T-helper 1 cell treated with Interleukin-12 subunit alpha and Interleukin-12 subunit beta and Interleukin-4 antibody, amounts not matched to agents 30 ng/mL and 1 ng/mL, for 36 hours (primary cell): ENCODE measurements at regions not wholly inside any gene's neighbourhood (a gene's known extent, or its start where the extent isn't known, plus 50 kb on each side); places are given as distances from the start of the nearest gene placed in this dataset.

Experiments used
- intact Hi-C: fragments of 100-400 bp; cut with micrococcal nuclease; formaldehyde crosslinking; loops from one replicate; pipeline ENCODE4 v1.15.1; 2024

DNA sequence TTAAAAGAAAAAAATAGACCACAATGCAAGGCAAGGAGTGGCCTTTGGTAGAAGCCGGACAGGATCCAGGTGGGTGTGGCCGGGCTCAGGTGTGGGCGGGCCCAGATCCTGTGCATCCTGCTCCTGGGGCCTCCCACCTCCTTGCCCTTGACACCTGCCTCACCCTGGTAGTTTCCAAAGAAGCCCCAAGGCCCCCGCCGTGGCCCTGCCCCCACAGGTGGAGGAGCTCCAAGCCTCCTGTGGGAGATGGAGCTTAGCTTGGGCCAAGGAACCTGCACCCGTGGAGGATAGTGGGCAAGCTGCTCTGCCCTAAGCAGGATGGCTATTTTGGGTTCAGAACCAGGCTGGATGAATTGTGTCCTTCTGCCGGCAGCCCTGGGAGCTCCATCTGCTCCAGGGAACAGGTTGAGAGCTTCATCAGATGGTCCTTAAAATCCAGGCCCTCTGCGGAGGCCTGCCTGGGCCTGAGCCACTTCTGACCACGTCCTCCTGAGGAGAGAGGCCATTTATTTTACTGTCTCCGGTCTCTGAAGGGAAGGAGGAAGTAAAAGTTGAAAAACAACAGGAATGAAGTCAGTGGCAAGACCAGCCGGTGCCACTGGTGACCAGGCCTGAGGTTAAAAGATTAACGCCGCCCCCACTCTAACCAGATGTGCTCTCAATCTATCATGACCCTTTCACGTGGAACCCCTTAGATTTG lies 53.9 kb upstream of the KLF13 start:
- intact Hi-C loops, result no loop called here

DNA sequence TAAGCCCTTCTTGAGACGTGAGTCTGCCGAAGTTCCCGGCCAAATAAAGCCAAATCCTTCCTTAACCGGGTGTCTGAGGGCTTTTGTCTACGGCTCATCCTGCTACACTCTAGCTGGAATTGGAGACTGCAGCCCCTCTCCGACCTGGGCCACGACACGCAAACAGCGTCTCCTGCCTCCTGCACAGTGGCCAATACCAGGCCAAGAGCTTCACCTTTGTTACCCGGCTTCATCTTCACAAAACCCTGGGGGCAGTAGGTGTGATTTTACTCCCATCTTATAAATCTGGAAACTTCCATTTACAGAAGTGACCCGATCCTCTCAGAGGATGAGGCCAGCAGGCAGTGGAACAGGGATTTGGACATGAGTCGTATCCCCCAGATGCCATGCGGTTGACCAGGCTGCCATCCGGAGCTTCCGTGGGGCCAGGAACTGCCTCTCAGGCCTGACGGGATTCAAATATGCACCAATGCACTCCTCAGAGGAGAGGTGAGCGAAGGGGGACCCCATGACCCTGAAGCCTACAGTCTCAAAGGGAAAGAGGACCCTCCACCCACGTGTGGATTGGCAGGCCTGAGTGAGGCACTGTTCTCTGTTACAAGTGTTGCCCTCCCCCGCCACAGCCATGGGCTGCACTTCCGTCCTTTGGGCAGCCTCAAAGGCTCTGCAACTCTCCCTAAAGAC lies 53.2 kb upstream of the KLF13 start:
- intact Hi-C loops, result no loop called here

DNA sequence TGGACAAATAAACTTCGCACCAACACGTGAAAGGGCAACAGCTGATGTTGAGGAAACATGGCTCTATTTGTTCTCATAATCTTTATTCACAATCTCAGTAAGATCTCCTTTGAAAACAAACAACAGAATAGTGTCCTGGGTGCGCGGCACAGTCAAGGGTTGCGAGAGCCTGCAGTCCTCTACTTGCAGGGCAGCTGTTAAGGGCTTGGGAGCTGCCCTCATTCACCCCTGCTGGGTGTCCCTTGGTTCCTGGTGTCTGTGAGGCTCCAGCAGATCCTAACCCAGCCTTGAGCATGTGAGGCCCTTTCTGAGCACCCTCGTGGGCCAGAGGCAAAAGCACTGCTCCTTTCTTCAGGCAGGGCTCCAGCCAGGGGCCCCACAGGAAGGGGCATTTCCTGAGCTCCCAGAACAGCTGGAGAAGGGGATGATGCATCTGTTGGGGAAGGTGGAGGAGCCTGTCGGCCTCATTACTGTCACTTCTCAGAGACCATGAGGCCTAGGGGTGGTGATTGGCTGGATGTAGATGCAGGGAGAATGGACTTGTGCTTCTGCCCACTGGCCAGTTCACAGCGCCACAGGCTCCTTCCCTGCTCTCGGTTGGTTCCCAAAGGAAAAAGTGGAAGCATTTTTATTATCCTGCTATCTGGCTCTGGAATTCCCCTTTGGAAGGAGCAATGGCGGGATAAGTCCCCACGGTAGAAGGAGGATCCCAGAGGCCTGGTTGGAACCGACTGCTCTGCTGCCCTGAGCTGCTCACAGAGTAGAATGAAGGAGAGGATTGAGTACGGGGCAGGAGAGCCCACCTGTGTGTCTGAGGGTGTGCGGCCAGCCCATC lies 51.9 kb upstream of the KLF13 start:
- intact Hi-C loops, result no loop called here

DNA sequence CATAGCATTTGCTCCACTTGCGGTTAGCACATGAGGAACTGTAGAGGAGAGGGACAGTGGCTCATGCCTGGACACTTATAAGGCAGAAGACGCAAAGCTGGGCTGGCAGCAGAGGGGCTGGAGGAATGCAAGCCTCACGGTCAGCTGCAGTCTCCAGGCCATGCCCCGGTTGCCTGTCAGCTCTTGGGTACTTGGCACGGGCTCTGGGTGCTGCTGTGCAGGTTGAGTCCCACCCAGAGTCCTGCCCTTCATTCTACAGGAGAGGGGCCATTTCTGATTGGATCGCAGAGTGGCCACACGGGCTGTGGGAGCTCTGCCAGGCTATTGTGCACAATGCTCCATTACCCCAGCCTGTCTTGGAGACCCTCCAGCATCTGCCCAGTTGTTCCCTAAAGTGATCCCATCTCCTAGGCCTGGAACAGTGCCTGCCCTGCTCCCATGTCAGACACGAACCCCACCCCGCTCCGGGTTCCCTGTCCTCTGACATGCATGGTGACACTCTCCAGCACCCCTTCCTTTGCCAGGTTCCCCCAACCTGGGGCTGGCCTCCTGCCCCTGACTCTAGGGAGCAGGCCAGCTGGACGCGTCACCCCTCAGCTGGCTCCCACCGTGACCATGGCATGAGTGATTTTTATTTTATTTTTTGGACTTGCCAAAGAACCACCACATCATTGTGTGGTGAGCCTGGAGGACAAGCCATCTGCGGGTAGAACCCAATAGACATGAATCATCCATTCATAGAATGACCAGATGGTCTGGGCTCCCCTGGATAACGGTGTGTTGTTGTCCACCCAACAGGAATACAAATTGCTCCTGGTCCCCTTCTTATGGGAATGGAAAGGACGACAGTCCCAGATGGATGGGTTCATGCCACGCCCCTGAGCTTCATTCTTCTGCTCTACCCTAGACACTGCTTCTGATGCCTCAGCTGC lies 51.0 kb upstream of the KLF13 start:
- intact Hi-C loops, result no loop called here

DNA sequence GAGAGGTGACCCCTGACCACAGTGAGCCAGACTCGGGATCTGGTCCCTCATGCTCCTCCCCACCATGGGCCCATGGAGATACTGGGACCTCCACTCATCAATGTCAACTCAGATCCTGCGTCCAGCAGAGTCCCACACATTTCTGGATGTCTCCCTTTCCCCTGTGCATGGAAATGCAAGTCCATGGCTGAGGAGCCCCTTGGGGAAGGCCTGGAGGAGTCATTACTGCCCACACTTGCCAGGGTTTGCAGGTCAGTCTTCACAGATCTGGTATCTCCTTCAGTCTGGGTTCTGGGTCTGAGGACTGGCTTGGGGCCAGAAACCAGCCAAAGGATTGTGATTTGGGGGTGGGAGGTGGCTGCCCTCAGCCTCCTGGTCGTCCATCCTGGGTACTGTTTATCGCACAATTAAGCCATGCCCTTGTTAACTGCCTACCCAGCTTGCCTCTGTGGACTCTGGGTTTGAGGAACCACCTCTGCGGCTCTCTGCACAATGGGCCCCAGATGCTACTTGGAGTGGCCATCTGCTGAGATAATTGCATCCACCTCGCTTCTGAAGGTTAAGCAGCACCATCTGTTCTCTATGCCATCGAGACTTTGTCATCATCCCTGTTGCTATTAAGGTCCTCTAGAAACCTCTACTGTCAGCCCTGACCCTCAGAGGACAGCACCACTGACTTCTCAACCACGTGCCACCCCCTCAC lies 49.9 kb upstream of the KLF13 start:
- intact Hi-C loops, result no loop called here
